Neural cell (in vitro differentiated cells): ENCODE measurements at regions not wholly inside any gene's neighbourhood (a gene's known extent, or its start where the extent isn't known, plus 50 kb on each side); places are given as distances from the start of the nearest gene placed in this dataset.

ENCODE experiments used
- H2AFZ ChIP-seq: fragments of 200-600, 300-800 bp; sonication (generic), shearing (Covaris generic); 2 replicates; pipeline ENCODE4 v1.6.0; 2014; ENCODE audit warnings: low read depth, mild to moderate bottlenecking, antibody characterized with exemption, low read length, moderate library complexity
- H3F3A ChIP-seq: fragments of 200-600 bp; shearing (Covaris generic); 2 replicates; pipeline ENCODE4 v1.6.1; 2016; ENCODE audit warnings: mild to moderate bottlenecking, moderate library complexity, mixed read lengths, antibody characterized with exemption, low read length; ENCODE audit not compliant: insufficient read depth, poor library complexity, severe bottlenecking
- H3K27ac ChIP-seq: fragments of 200-600, 300-800 bp; sonication (generic), shearing (Covaris generic); 2 replicates; pipeline ENCODE4 v1.5.1; 2014; ENCODE audit warnings: mild to moderate bottlenecking, low read length, moderate library complexity
- H3K27me3 ChIP-seq: fragments of 300-800, 200-600 bp; sonication (generic), shearing (Covaris generic); 2 replicates; pipeline ENCODE4 v1.6.0; 2014; ENCODE audit warnings: mild to moderate bottlenecking, low read depth, low read length, moderate library complexity; ENCODE audit not compliant: insufficient read depth
- H3K36me3 ChIP-seq: fragments of 300-800, 200-600 bp; sonication (generic), shearing (Covaris generic); 2 replicates; pipeline ENCODE4 v1.5.1; 2014; ENCODE audit warnings: mild to moderate bottlenecking, antibody characterized with exemption, low read length, moderate library complexity; ENCODE audit not compliant: insufficient read depth
- H3K4me2 ChIP-seq: fragments of 300-800, 200-600 bp; sonication (generic), shearing (Covaris generic); 2 replicates; pipeline ENCODE4 v1.6.0; 2014; ENCODE audit warnings: mild to moderate bottlenecking, low read length
- H3K4me3 ChIP-seq: fragments of 300-800, 200-600 bp; sonication (generic), shearing (Covaris generic); 2 replicates; pipeline ENCODE4 v1.5.1; 2014; ENCODE audit warnings: mild to moderate bottlenecking, low read length, moderate library complexity
- H3K79me2 ChIP-seq: fragments of 200-600 bp; shearing (Covaris generic); replicated peaks from 2 replicates; pipeline ENCODE4 v1.6.0; 2014; ENCODE audit warnings: mild to moderate bottlenecking, low read length, moderate library complexity; ENCODE audit not compliant: insufficient read depth
- H3K9ac ChIP-seq: fragments of 300-800, 200-600 bp; sonication (generic), shearing (Covaris generic); 2 replicates; pipeline ENCODE4 v1.6.1; 2016; ENCODE audit warnings: mild to moderate bottlenecking, low read length, mixed read lengths
- H3K9me2 ChIP-seq: fragments of 200-600 bp; shearing (Covaris generic); 2 replicates; pipeline ENCODE4 v1.6.1; 2016; ENCODE audit warnings: mild to moderate bottlenecking, low read length, mixed read lengths; ENCODE audit not compliant: insufficient read depth
- H3K9me3 ChIP-seq: fragments of 200-600, 300-800 bp; sonication (generic), shearing (Covaris generic); 2 replicates; pipeline ENCODE4 v1.6.1; 2016; ENCODE audit warnings: mild to moderate bottlenecking, mixed run types, low read length, moderate library complexity, mixed read lengths
- H4K20me1 ChIP-seq: fragments of 200-600 bp; shearing (Covaris generic); 2 replicates; pipeline ENCODE4 v1.6.1; 2016; ENCODE audit warnings: mild to moderate bottlenecking, mixed run types; ENCODE audit not compliant: insufficient read depth
- CTCF ChIP-seq: fragments of 450-650 bp; IDR thresholded peaks from 2 replicates; pipeline ENCODE4 v1.5.1; 2014; ENCODE audit warnings: antibody characterized with exemption, mild to moderate bottlenecking, moderate library complexity; ENCODE audit not compliant: poor library complexity, severe bottlenecking
- EP300 ChIP-seq: fragments of 450-650 bp; conservative IDR thresholded peaks from 2 replicates; pipeline ENCODE4 v1.6.1; 2014; ENCODE audit warnings: antibody characterized with exemption, mild to moderate bottlenecking, moderate library complexity; ENCODE audit not compliant: poor library complexity, severe bottlenecking
- EZH2 ChIP-seq: fragments of 200-600, 300-800 bp; shearing (Covaris generic), sonication (generic); IDR thresholded peaks from 2 replicates; pipeline ENCODE4 v1.6.1; 2014; ENCODE audit warnings: antibody characterized with exemption, low read length, borderline replicate concordance, mild to moderate bottlenecking; ENCODE audit not compliant: insufficient read depth, poor library complexity, severe bottlenecking
- MXI1 ChIP-seq: fragments of 450-650 bp; conservative IDR thresholded peaks from 2 replicates; pipeline ENCODE4 v1.6.1; 2014; ENCODE audit warnings: antibody characterized with exemption, mild to moderate bottlenecking; ENCODE audit not compliant: poor library complexity, severe bottlenecking
- POLR2AphosphoS5 ChIP-seq: IDR thresholded peaks from 2 replicates; pipeline ENCODE4 v1.6.1; 2012
- RAD21 ChIP-seq: fragments of 450-650 bp; conservative IDR thresholded peaks from 2 replicates; pipeline ENCODE4 v1.6.1; 2014; ENCODE audit warnings: antibody characterized with exemption, mild to moderate bottlenecking, moderate library complexity
- REST ChIP-seq: IDR thresholded peaks from 2 replicates; pipeline ENCODE4 v1.6.1; 2012; ENCODE audit warnings: borderline replicate concordance
- SMC3 ChIP-seq: fragments of 450-650 bp; conservative IDR thresholded peaks from 2 replicates; pipeline ENCODE4 v1.6.1; 2014; ENCODE audit warnings: antibody characterized with exemption, mild to moderate bottlenecking, moderate library complexity; ENCODE audit not compliant: poor library complexity
- TAF1 ChIP-seq: IDR thresholded peaks from 2 replicates; pipeline ENCODE4 v1.6.1; 2012; ENCODE audit warnings: low read depth

GRCh38 chr4:11338956-11339782 lies 89.5 kb downstream of the HS3ST1 start:
- no peaks in the 10 kb centered on the region for H3K9me2 ChIP-seq
- no peak overlapping the region for H3K4me2 ChIP-seq
- H3K9ac ChIP-seq, result no peak overlapping the region
- H2AFZ ChIP-seq, result no peak overlapping the region
- TF ChIP-seq REST (no peak), SMC3 (no peak), RAD21 (no peak), POLR2AphosphoS5 (no peak), CTCF (no peak), TAF1 (no peak), EZH2 (no peak), EP300 (no peak), MXI1 (no peak)
- H3K79me2 ChIP-seq, result no peaks in the 10 kb centered on the region
- no peaks in the 10 kb centered on the region for H3K9me3 ChIP-seq
- H4K20me1 ChIP-seq, result no peaks in the 10 kb centered on the region
- H3K27ac ChIP-seq, result no peak overlapping the region
- no peak overlapping the region for H3K4me3 ChIP-seq
- H3K27me3 ChIP-seq, result no peaks in the 10 kb centered on the region
- no peaks in the 10 kb centered on the region for H3F3A ChIP-seq
- H3K36me3 ChIP-seq, result no peaks in the 10 kb centered on the region

GRCh38 chr4:11337287-11337686 lies 91.4 kb downstream of the HS3ST1 start:
- H3K9ac ChIP-seq, result no peak overlapping the region
- no peak overlapping the region for H3K4me2 ChIP-seq
- TF ChIP-seq MXI1 (no peak), CTCF (no peak), REST (no peak)
- no peak overlapping the region for H2AFZ ChIP-seq
- no peaks in the 10 kb centered on the region for H3F3A ChIP-seq
- no peaks in the 10 kb centered on the region for H3K36me3 ChIP-seq
- H3K27me3 ChIP-seq, result no peaks in the 10 kb centered on the region
- no peaks in the 10 kb centered on the region for H4K20me1 ChIP-seq
- no peaks in the 10 kb centered on the region for H3K9me2 ChIP-seq
- no peak overlapping the region for H3K27ac ChIP-seq
- no peaks in the 10 kb centered on the region for H3K9me3 ChIP-seq
- H3K79me2 ChIP-seq, result no peaks in the 10 kb centered on the region
- no peak overlapping the region for H3K4me3 ChIP-seq
